RWPE2 (cell line): ENCODE measurements at regions not wholly inside any gene's neighbourhood (a gene's known extent, or its start where the extent isn't known, plus 50 kb on each side); places are given as distances from the start of the nearest gene placed in this dataset.

Experiments used
- ATAC-seq: fragments of 200-7000 bp; cut with Tn5 transposase; 3 replicates; pipeline ENCODE4 v1.9.1; 2021; ENCODE audit warnings: low read depth
- DNase-seq: peaks from one replicate; pipeline ENCODE4 v3.0.0-alpha.2; 2020; ENCODE audit warnings: low spot score
- H3K27ac ChIP-seq: fragments of 450-650 bp; 2 replicates; pipeline ENCODE4 v1.5.1; 2017; ENCODE audit warnings: mild to moderate bottlenecking; ENCODE audit not compliant: poor library complexity, severe bottlenecking
- H3K27me3 ChIP-seq: fragments of 250-450 bp; sonication (Bioruptor Pico); 2 replicates; pipeline ENCODE4 v1.5.1; 2021; ENCODE audit warnings: mild to moderate bottlenecking, moderate library complexity; ENCODE audit not compliant: insufficient read depth, poor library complexity, severe bottlenecking
- H3K36me3 ChIP-seq: fragments of 250-450 bp; sonication (Bioruptor Pico); 2 replicates; pipeline ENCODE4 v1.5.1; 2020; ENCODE audit warnings: low read depth, mild to moderate bottlenecking, moderate library complexity
- H3K4me1 ChIP-seq: fragments of 250-450 bp; sonication (Bioruptor Pico); 2 replicates; pipeline ENCODE4 v1.5.1; 2021; ENCODE audit warnings: mild to moderate bottlenecking, moderate library complexity; ENCODE audit not compliant: insufficient read depth, poor library complexity, severe bottlenecking
- H3K4me3 ChIP-seq: fragments of 250-450 bp; sonication (Bioruptor Pico); 2 replicates; pipeline ENCODE4 v1.5.1; 2021; ENCODE audit warnings: mild to moderate bottlenecking, moderate library complexity; ENCODE audit not compliant: severe bottlenecking
- H3K9me3 ChIP-seq: fragments of 250-450 bp; sonication (Bioruptor Pico); 2 replicates; pipeline ENCODE4 v1.5.1; 2021; ENCODE audit warnings: mild to moderate bottlenecking, moderate library complexity; ENCODE audit not compliant: severe bottlenecking
- TF ChIP-seq, protein P1 (sequence below): fragments of 450-650 bp; IDR thresholded peaks from one replicate; pipeline ENCODE4 v1.5.1; 2017; ENCODE audit warnings: mild to moderate bottlenecking, moderate library complexity; ENCODE audit not compliant: poor library complexity, severe bottlenecking

DNA sequence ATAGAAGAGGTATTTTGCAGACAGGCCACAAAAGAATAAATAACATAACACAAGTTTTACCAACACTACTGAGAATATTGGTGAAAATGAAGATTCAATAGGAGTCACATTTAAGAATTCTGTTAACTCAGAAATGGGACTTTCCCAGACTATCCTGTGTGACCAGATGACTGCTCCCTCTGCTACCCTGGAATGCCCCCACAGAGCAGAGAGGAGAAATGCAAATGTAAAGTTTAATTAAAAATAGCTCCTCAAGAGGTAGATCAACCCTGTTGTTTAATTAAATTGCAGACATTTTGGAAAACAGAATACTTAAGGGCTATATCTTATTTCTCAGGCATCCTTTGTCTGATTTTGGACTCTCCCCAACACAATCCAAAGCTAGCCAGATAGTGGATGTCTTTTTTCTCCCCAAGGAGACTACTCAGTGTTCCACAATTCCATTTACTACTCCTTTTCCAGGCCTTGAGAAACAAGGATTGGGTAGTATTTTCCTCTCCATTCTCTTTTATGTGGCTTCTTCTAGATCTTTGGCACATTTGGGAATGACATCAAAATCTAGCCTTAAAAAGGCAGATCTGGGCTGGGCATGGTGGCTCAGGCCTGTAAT lies 104.7 kb upstream of the TSC22D1 start:
- H3K9me3 ChIP-seq: no peaks in the 10 kb centered on the region
- no peaks in the 10 kb centered on the region for H3K27me3 ChIP-seq
- H3K4me3 ChIP-seq: no peak overlapping the region
- no peaks in the 10 kb centered on the region for H3K4me1 ChIP-seq
- DNase-seq: no peak
- no peak overlapping the region for H3K27ac ChIP-seq
- no peak for ATAC-seq
- TF ChIP-seq, protein P1, sequence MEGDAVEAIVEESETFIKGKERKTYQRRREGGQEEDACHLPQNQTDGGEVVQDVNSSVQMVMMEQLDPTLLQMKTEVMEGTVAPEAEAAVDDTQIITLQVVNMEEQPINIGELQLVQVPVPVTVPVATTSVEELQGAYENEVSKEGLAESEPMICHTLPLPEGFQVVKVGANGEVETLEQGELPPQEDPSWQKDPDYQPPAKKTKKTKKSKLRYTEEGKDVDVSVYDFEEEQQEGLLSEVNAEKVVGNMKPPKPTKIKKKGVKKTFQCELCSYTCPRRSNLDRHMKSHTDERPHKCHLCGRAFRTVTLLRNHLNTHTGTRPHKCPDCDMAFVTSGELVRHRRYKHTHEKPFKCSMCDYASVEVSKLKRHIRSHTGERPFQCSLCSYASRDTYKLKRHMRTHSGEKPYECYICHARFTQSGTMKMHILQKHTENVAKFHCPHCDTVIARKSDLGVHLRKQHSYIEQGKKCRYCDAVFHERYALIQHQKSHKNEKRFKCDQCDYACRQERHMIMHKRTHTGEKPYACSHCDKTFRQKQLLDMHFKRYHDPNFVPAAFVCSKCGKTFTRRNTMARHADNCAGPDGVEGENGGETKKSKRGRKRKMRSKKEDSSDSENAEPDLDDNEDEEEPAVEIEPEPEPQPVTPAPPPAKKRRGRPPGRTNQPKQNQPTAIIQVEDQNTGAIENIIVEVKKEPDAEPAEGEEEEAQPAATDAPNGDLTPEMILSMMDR: no peak
- H3K36me3 ChIP-seq: no peaks in the 10 kb centered on the region

DNA sequence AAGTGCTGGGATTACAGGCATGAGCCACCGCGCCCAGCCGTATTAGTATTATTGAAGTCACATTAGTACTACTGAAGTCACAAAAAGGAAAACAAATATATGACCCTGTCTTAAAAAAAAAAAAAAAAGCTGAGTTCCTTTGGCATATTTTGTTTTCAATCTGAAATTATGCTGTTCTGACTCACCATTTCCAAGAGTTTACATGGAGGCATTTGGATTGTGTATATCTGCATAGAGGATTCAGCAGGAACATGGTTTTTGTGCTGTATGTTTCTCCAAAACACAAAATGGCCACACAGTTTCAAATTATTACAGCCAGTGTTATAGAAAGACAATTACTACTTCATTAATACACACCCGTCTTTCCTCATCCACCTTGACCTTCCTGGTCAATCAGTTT lies 103.5 kb upstream of the TSC22D1 start:
- Histone ChIP-seq H3K9me3 (no peaks in the 10 kb centered on the region), H3K4me1 (no peaks in the 10 kb centered on the region), H3K27ac (no peak overlapping the region), H3K27me3 (no peaks in the 10 kb centered on the region), H3K4me3 (no peak overlapping the region), H3K36me3 (no peaks in the 10 kb centered on the region)
- ATAC-seq: no peak
- DNase-seq: no peak
- TF ChIP-seq, protein P1: no peak

DNA sequence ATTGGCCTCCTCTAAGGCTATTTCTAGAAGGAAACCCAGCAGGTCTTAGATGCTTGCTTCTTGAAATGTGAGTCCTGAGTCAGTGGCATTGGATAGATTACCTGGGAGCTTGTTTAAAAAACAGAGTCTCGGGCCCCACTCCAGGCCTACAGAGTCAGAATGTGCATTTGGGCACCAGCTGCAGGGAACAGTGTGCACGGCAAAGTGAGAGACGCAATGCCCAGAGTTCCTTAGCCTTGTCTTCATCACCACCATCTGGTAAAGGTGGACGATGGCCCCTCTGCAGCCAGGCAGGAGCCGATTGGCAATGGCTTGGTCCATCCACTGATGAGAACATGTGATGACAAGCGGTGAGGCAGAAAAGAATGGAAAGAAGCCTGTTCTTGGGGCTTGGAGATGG lies 102.1 kb upstream of the TSC22D1 start:
- no peaks in the 10 kb centered on the region for H3K9me3 ChIP-seq
- no peaks in the 10 kb centered on the region for H3K36me3 ChIP-seq
- no peak overlapping the region for H3K4me3 ChIP-seq
- TF ChIP-seq, protein P1: no peak
- H3K4me1 ChIP-seq: no peaks in the 10 kb centered on the region
- H3K27ac ChIP-seq: no peak overlapping the region
- no peaks in the 10 kb centered on the region for H3K27me3 ChIP-seq
- DNase-seq: no peak
- ATAC-seq: no peak

DNA sequence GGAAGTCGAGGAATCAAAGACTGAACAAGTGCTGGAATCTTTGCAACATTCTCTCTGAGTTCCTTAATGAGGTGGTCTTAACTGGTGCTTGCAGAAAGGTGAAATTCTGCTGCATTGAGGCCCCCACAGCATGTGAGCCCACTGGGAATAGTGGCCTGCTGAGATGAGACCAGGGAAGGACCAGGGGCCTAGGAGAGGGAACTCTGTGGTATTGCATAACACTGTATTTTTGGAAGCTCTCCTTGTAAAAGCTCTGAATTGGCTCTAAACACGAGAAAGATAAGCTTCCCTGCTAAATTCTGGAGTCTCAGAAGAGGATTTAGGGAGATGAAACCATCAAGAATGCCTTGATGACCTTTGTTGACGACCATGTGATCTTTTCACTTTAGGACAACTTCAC lies 100.4 kb upstream of the TSC22D1 start:
- TF ChIP-seq, protein P1: no peak
- no peak overlapping the region for H3K4me3 ChIP-seq
- H3K9me3 ChIP-seq: no peaks in the 10 kb centered on the region
- no peak overlapping the region for H3K27ac ChIP-seq
- DNase-seq (no peak), ATAC-seq (no peak)
- no peaks in the 10 kb centered on the region for H3K36me3 ChIP-seq
- H3K4me1 ChIP-seq: no peaks in the 10 kb centered on the region
- no peaks in the 10 kb centered on the region for H3K27me3 ChIP-seq

DNA sequence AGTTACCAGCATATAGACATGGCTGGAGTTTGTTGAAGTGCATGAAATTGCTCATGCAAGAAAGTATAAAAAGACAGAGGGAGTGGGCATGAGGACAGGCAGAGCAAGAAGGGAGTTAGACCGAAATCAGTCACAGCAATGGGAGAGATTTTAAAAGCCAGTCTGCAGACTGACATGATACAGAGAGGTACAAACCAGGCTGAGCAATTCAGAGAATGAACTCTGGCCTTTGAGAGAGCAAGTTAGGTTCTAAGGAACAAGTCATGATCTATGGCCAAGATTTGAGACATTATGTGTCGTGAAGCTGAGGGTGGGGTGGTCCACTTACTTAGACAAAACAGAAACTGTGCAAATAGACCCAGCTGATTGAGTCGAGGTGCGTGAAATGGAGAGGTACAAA lies 93.4 kb upstream of the TSC22D1 start:
- TF ChIP-seq, protein P1: no peak
- DNase-seq: no peak

More for the DNA sequence above, 93.4 kb upstream of the TSC22D1 start:
- no peak for ATAC-seq
- no peak overlapping the region for H3K27ac ChIP-seq
- no peaks in the 10 kb centered on the region for H3K27me3 ChIP-seq
- no peaks in the 10 kb centered on the region for H3K9me3 ChIP-seq
- H3K4me3 ChIP-seq: no peak overlapping the region
- peaks cover 3% of the 10 kb centered on the region for H3K4me1 ChIP-seq
- H3K36me3 ChIP-seq: no peaks in the 10 kb centered on the region
